ENCODE measurements at regions not wholly inside any gene's neighbourhood (a gene's known extent, or its start where the extent isn't known, plus 50 kb on each side); places are given as distances from the start of the nearest gene placed in this dataset.

DNA sequence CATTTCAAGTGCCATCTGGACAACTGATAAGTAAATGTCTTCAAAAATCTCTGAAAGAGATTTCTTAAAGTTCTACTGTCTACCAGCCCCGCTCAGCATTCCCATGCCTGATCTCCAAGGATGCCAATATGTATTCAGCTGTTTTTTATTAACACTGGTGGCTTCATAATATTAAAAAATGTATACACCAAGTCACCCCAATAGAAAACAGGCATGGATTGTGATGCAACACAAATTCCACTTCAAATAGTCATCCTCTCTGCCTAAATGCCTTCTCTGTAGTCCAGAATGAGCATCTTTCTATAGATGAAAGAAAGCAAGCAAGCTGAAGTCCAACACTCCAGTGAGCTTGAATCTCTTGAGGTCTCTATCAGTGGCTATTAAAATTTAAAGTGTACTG, 152.2 kb upstream of the PPARGC1A start:
- TF ChIP-seq ZC3H10 (CRISPR knock-in tag; IDR thresholded peaks at IDR 0.05) (no peak), BACH2 (CRISPR knock-in tag; IDR thresholded peaks at IDR 0.05; ENCODE audit: borderline replicate concordance) (no peak), GLIS3 (CRISPR knock-in tag; IDR thresholded peaks at IDR 0.05) (no peak), ZFP30 (CRISPR knock-in tag; IDR thresholded peaks at IDR 0.05) (no peak), PATZ1 (CRISPR knock-in tag; IDR thresholded peaks at IDR 0.05; ENCODE audit: borderline replicate concordance) (no peak), SNAI2 (CRISPR knock-in tag; IDR thresholded peaks at IDR 0.05) (no peak), RARB (CRISPR knock-in tag; IDR thresholded peaks at IDR 0.05) (no peak), ZFP3 (CRISPR knock-in tag; IDR thresholded peaks at IDR 0.05) (no peak), ESRRG (CRISPR knock-in tag; IDR thresholded peaks at IDR 0.05) (no peak), CSRNP3 (CRISPR knock-in tag; IDR thresholded peaks at IDR 0.05) (no peak), TCF4 (CRISPR knock-in tag; IDR thresholded peaks at IDR 0.05; ENCODE audit: borderline replicate concordance) (no peak), OSR1 (CRISPR knock-in tag; IDR thresholded peaks at IDR 0.05) (no peak)
- TF ChIP-seq, protein P1, sequence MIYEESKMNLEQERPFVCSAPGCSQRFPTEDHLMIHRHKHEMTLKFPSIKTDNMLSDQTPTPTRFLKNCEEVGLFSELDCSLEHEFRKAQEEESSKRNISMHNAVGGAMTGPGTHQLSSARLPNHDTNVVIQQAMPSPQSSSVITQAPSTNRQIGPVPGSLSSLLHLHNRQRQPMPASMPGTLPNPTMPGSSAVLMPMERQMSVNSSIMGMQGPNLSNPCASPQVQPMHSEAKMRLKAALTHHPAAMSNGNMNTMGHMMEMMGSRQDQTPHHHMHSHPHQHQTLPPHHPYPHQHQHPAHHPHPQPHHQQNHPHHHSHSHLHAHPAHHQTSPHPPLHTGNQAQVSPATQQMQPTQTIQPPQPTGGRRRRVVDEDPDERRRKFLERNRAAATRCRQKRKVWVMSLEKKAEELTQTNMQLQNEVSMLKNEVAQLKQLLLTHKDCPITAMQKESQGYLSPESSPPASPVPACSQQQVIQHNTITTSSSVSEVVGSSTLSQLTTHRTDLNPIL (CRISPR knock-in tag; IDR thresholded peaks at IDR 0.05; ENCODE audit: low read depth): no peak
